Nephron progenitor cell (in vitro differentiated cells): ENCODE measurements at regions not wholly inside any gene's neighbourhood (a gene's known extent, or its start where the extent isn't known, plus 50 kb on each side); places are given as distances from the start of the nearest gene placed in this dataset.
"Not testable (repeated sequence)": the region's sequence is repeated elsewhere in the genome, so short reads cannot be mapped to it uniquely, and the experiment has no call there.

Experiments used
- DNase-seq: peaks from one replicate; pipeline ENCODE4 v3.0.0; 2021
- H3K27ac Mint-ChIP-seq: 2 replicates; pipeline ENCODE4 v1.8.0; 2021; ENCODE audit warnings: mild to moderate bottlenecking, moderate library complexity, mixed read lengths
- H3K27me3 Mint-ChIP-seq: 2 replicates; pipeline ENCODE4 v1.8.0; 2021; ENCODE audit warnings: mild to moderate bottlenecking, low read depth, mixed read lengths; ENCODE audit not compliant: poor library complexity
- H3K36me3 Mint-ChIP-seq: 2 replicates; pipeline ENCODE4 v1.8.0; 2021; ENCODE audit warnings: low read depth, mixed read lengths
- H3K4me1 Mint-ChIP-seq: 2 replicates; pipeline ENCODE4 v1.8.0; 2021; ENCODE audit warnings: mixed read lengths
- H3K4me3 Mint-ChIP-seq: 2 replicates; pipeline ENCODE4 v1.8.0; 2021; ENCODE audit warnings: mild to moderate bottlenecking, moderate library complexity, mixed read lengths
- H3K9me3 Mint-ChIP-seq: 2 replicates; pipeline ENCODE4 v1.8.0; 2021; ENCODE audit warnings: mild to moderate bottlenecking, moderate library complexity, mixed read lengths
- CTCF ChIP-seq: fragments of 200-600 bp; sonication (generic); IDR thresholded peaks from 2 replicates; pipeline ENCODE4 v1.5.0; 2021; ENCODE audit warnings: antibody characterized with exemption

- no peak overlapping the region for H3K27ac Mint-ChIP-seq
- H3K9me3 Mint-ChIP-seq = no peaks in the 10 kb centered on the region
- H3K4me1 Mint-ChIP-seq = no peaks in the 10 kb centered on the region
- H3K27me3 Mint-ChIP-seq = peaks cover 2% of the 10 kb centered on the region
- no peak for DNase-seq
- no peaks in the 10 kb centered on the region for H3K36me3 Mint-ChIP-seq
- TF ChIP-seq CTCF = no peak
- no peak overlapping the region for H3K4me3 Mint-ChIP-seq
Observed at GRCh38 chr5:62825623-62826220, 247.1 kb downstream of the LRRC70 start.

- Mint-ChIP-seq H3K27ac (no peak overlapping the region), H3K4me1 (no peaks in the 10 kb centered on the region), H3K4me3 (no peak overlapping the region), H3K27me3 (peaks cover 2% of the 10 kb centered on the region), H3K36me3 (no peaks in the 10 kb centered on the region), H3K9me3 (no peaks in the 10 kb centered on the region)
- no peak for TF ChIP-seq CTCF
- DNase-seq = no peak
Observed at GRCh38 chr5:62824936-62825335, 246.3 kb downstream of the LRRC70 start.

GRCh38 chr5:62817043-62817442 is 238.4 kb downstream of the LRRC70 start:
- not testable (repeated sequence) for H3K4me1 Mint-ChIP-seq, DNase-seq, H3K9me3 Mint-ChIP-seq, H3K27me3 Mint-ChIP-seq, H3K36me3 Mint-ChIP-seq, H3K27ac Mint-ChIP-seq, H3K4me3 Mint-ChIP-seq

- TF ChIP-seq CTCF = no peak
- DNase-seq = no peak
- H3K36me3 Mint-ChIP-seq = no peaks in the 10 kb centered on the region
- H3K27me3 Mint-ChIP-seq = no peaks in the 10 kb centered on the region
- H3K4me1 Mint-ChIP-seq = no peaks in the 10 kb centered on the region
- peaks cover 5% of the 10 kb centered on the region for H3K9me3 Mint-ChIP-seq
- H3K27ac Mint-ChIP-seq = no peak overlapping the region
- H3K4me3 Mint-ChIP-seq = no peak overlapping the region
Observed at GRCh38 chr5:62814991-62815390, 236.4 kb downstream of the LRRC70 start.

GRCh38 chr5:62812621-62813255 is 234.1 kb downstream of the LRRC70 start:
- no peak for TF ChIP-seq CTCF
- Mint-ChIP-seq H3K36me3 (no peaks in the 10 kb centered on the region), H3K4me3 (no peak overlapping the region), H3K27ac (no peak overlapping the region), H3K9me3 (peaks cover 15% of the 10 kb centered on the region), H3K27me3 (no peaks in the 10 kb centered on the region), H3K4me1 (no peaks in the 10 kb centered on the region)
- DNase-seq = no peak

GRCh38 chr5:62804819-62805218 is 226.2 kb downstream of the LRRC70 start:
- not testable (repeated sequence) for H3K4me3 Mint-ChIP-seq, H3K27ac Mint-ChIP-seq

GRCh38 chr5:62795926-62796325 is 217.3 kb downstream of the LRRC70 start:
- Mint-ChIP-seq H3K9me3 (peaks cover 21% of the 10 kb centered on the region), H3K27me3 (no peaks in the 10 kb centered on the region), H3K36me3 (no peaks in the 10 kb centered on the region), H3K4me3 (no peak overlapping the region), H3K27ac (no peak overlapping the region), H3K4me1 (no peaks in the 10 kb centered on the region)
- no peak for DNase-seq
- TF ChIP-seq CTCF = no peak

More at GRCh38 chr5:62804819-62805218, 226.2 kb downstream of the LRRC70 start:
- not testable (repeated sequence) for H3K36me3 Mint-ChIP-seq, H3K4me1 Mint-ChIP-seq, DNase-seq, H3K27me3 Mint-ChIP-seq
- peaks cover 21% of the 10 kb centered on the region for H3K9me3 Mint-ChIP-seq
